ENCODE measurements at regions not wholly inside any gene's neighbourhood (a gene's known extent, or its start where the extent isn't known, plus 50 kb on each side); places are given as distances from the start of the nearest gene placed in this dataset.

DNA sequence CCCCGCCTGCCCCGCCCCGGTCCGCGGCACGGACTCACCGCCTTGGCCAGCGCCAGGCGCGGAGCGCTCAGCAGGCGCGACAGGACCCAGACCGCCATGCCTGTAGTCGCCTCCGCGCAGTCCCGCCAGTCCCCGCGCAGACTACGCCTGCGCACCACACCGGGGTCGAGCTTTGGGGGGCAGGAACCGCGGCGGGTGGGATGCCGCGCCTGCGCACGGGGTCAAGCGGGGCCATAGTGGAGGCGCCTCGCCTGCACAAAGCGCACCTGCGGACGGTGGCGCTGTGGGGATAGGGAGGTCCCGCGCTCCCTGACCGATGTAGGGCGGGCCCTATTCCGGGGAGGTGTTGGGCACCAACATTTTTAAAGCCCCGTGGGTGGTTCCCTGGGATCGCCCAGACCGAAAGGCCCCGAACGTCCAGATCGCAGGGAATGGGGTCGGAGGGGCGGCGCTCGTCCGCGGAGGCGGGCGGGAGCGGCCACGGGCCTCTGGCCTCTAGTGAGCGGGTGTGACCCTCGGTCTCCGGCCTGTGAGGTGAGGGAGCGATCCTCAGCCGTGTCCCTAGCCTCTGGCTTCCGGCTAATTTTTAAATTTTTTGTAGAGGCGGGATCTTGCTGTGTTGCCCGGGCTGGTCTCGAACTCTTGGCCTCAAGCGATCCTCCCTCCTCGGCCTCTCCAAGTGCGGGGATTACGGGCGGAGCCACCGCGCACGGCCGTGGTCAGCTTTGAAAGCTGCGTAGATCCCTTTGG is 70.8 kb upstream of the LPCAT1 start (continued):
- TF ChIP-seq ZNF658 (tag by site-specific recombination; IDR thresholded peaks at IDR 0.05) (no peak), SCRT1 (tag by site-specific recombination; IDR thresholded peaks at IDR 0.05; ENCODE audit: borderline replicate concordance) (no peak), ZBTB1 (tag by site-specific recombination; IDR thresholded peaks at IDR 0.05) (no peak), ZNF26 (tag by site-specific recombination; IDR thresholded peaks at IDR 0.05) (no peak), ZNF473 (tag by site-specific recombination; IDR thresholded peaks at IDR 0.05) (no peak), ZSCAN30 (tag by site-specific recombination; IDR thresholded peaks at IDR 0.05) (no peak), ZNF426 (tag by site-specific recombination; IDR thresholded peaks at IDR 0.05) (no peak), PATZ1 (tag by site-specific recombination; IDR thresholded peaks at IDR 0.05) (peak; percentile 95), ZNF596 (tag by site-specific recombination; IDR thresholded peaks at IDR 0.05) (no peak), ZFHX2 (tag by site-specific recombination; conservative IDR thresholded peaks at IDR 0.05) (peak; percentile 80), ZNF311 (tag by site-specific recombination; IDR thresholded peaks at IDR 0.05; ENCODE audit: borderline replicate concordance) (no peak), ZBTB21 (tag by site-specific recombination; IDR thresholded peaks at IDR 0.05) (no peak), ZNF514 (tag by site-specific recombination; IDR thresholded peaks at IDR 0.05) (no peak), ZFP41 (tag by site-specific recombination; IDR thresholded peaks at IDR 0.05; ENCODE audit: borderline replicate concordance) (no peak), ZNF76 (tag by site-specific recombination; IDR thresholded peaks at IDR 0.05; ENCODE audit: borderline replicate concordance, low read depth) (peak; percentile 89; the same call in 1 of the 2 replicates), ZNF114 (tag by site-specific recombination; IDR thresholded peaks at IDR 0.05) (no peak), BCL11B (tag by site-specific recombination; IDR thresholded peaks at IDR 0.05; ENCODE audit: low read depth) (peak; percentile 83; the same call in 1 of the 2 replicates), MEIS1 (CRISPR knock-in tag; IDR thresholded peaks at IDR 0.05; ENCODE audit: borderline replicate concordance) (no peak), GLI2 (tag by site-specific recombination; IDR thresholded peaks at IDR 0.05; ENCODE audit: borderline replicate concordance, low read depth) (no peak), HOXA7 (CRISPR knock-in tag; IDR thresholded peaks at IDR 0.05; ENCODE audit: borderline replicate concordance) (no peak), ZNF248 (tag by site-specific recombination; IDR thresholded peaks at IDR 0.05) (no peak), ZNF266 (tag by site-specific recombination; IDR thresholded peaks at IDR 0.05; ENCODE audit: low read depth) (no peak), ZNF280D (tag by site-specific recombination; IDR thresholded peaks at IDR 0.05) (no peak), CTCF (tag by site-specific recombination; IDR thresholded peaks at IDR 0.05) (peak; percentile 98), SP3 (tag by site-specific recombination; IDR thresholded peaks at IDR 0.05) (peak; percentile 88)
- TF ChIP-seq, protein P1, sequence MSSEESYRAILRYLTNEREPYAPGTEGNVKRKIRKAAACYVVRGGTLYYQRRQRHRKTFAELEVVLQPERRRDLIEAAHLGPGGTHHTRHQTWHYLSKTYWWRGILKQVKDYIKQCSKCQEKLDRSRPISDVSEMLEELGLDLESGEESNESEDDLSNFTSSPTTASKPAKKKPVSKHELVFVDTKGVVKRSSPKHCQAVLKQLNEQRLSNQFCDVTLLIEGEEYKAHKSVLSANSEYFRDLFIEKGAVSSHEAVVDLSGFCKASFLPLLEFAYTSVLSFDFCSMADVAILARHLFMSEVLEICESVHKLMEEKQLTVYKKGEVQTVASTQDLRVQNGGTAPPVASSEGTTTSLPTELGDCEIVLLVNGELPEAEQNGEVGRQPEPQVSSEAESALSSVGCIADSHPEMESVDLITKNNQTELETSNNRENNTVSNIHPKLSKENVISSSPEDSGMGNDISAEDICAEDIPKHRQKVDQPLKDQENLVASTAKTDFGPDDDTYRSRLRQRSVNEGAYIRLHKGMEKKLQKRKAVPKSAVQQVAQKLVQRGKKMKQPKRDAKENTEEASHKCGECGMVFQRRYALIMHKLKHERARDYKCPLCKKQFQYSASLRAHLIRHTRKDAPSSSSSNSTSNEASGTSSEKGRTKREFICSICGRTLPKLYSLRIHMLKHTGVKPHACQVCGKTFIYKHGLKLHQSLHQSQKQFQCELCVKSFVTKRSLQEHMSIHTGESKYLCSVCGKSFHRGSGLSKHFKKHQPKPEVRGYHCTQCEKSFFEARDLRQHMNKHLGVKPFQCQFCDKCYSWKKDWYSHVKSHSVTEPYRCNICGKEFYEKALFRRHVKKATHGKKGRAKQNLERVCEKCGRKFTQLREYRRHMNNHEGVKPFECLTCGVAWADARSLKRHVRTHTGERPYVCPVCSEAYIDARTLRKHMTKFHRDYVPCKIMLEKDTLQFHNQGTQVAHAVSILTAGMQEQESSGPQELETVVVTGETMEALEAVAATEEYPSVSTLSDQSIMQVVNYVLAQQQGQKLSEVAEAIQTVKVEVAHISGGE (tag by site-specific recombination; conservative IDR thresholded peaks at IDR 0.05; ENCODE audit: low read depth), result peak; percentile 63
- TF ChIP-seq, protein P2, sequence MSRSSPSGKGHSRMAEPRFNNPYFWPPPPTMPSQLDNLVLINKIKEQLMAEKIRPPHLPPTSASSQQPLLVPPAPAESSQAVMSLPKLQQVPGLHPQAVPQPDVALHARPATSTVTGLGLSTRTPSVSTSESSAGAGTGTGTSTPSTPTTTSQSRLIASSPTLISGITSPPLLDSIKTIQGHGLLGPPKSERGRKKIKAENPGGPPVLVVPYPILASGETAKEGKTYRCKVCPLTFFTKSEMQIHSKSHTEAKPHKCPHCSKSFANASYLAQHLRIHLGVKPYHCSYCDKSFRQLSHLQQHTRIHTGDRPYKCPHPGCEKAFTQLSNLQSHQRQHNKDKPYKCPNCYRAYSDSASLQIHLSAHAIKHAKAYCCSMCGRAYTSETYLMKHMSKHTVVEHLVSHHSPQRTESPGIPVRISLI (tag by site-specific recombination; IDR thresholded peaks at IDR 0.05), result no peak

Measured in HEK293 (cell line).